IMR-90 (cell line): ENCODE measurements at regions not wholly inside any gene's neighbourhood (a gene's known extent, or its start where the extent isn't known, plus 50 kb on each side); places are given as distances from the start of the nearest gene placed in this dataset.

ENCODE experiments used
- BHLHE40 ChIP-seq: fragments of 150-350 bp; IDR thresholded peaks from 2 replicates; pipeline ENCODE4 v1.6.1; 2016; ENCODE audit warnings: mild to moderate bottlenecking, low read depth, low read length
- MAFK ChIP-seq: IDR thresholded peaks from 2 replicates; pipeline ENCODE4 v1.6.1; 2012; ENCODE audit warnings: low read depth, low read length, improper control_type of control experiment
- MAZ ChIP-seq: IDR thresholded peaks from 2 replicates; pipeline ENCODE4 v1.6.1; 2012; ENCODE audit warnings: low read depth, mild to moderate bottlenecking, low read length, improper control_type of control experiment, moderate library complexity, borderline replicate concordance
- MXI1 ChIP-seq: IDR thresholded peaks from 2 replicates; pipeline ENCODE4 v1.6.1; 2012; ENCODE audit warnings: low read depth, mild to moderate bottlenecking, low read length, moderate library complexity, borderline replicate concordance
- POLR2A ChIP-seq: IDR thresholded peaks from 2 replicates; pipeline ENCODE4 v1.6.1; 2012; ENCODE audit warnings: mild to moderate bottlenecking, low read depth, low read length
- SMC3 ChIP-seq: fragments of 150-350 bp; IDR thresholded peaks from 2 replicates; pipeline ENCODE4 v1.6.1; 2016; ENCODE audit warnings: low read depth, mild to moderate bottlenecking, antibody characterized with exemption, low read length, moderate library complexity
- TF ChIP-seq, protein P1 (sequence below): conservative IDR thresholded peaks from 2 replicates; pipeline ENCODE4 v1.5.1; 2012; ENCODE audit warnings: mild to moderate bottlenecking, low read depth, low read length, improper control_type of control experiment
- TF ChIP-seq, protein P2 (sequence below): fragments of 150-350 bp; IDR thresholded peaks from 2 replicates; pipeline ENCODE4 v1.6.1; 2016; ENCODE audit warnings: low read depth, mild to moderate bottlenecking, low read length, moderate library complexity, borderline replicate concordance
- TF ChIP-seq, protein P3 (sequence below): fragments of 150-350 bp; IDR thresholded peaks from 2 replicates; pipeline ENCODE4 v1.6.1; 2017; ENCODE audit warnings: mild to moderate bottlenecking, antibody characterized with exemption, low read length, low read depth

DNA sequence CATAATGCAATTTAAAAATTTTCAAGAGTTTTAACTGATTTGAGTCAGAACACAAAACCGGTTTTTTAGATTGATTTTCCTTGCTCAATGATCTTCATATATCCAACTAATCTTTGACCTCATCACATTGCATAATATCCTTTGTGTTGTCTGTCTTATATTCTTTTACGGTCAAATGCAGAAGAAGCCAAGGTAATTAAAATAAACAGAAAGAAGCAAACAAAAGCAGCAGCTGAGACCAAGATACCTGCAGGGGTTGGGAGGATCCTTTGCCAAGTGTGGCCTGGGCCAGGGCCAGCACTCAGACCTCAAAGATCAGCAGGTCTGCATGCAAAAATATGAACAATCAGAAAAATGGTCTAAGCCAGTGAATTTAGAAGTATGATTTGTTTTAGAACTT, 428.9 kb upstream of the NETO1 start:
- TF ChIP-seq POLR2A (no peak), BHLHE40 (no peak), MXI1 (no peak), MAZ (no peak), MAFK (no peak), SMC3 (no peak)
- TF ChIP-seq, protein P1, sequence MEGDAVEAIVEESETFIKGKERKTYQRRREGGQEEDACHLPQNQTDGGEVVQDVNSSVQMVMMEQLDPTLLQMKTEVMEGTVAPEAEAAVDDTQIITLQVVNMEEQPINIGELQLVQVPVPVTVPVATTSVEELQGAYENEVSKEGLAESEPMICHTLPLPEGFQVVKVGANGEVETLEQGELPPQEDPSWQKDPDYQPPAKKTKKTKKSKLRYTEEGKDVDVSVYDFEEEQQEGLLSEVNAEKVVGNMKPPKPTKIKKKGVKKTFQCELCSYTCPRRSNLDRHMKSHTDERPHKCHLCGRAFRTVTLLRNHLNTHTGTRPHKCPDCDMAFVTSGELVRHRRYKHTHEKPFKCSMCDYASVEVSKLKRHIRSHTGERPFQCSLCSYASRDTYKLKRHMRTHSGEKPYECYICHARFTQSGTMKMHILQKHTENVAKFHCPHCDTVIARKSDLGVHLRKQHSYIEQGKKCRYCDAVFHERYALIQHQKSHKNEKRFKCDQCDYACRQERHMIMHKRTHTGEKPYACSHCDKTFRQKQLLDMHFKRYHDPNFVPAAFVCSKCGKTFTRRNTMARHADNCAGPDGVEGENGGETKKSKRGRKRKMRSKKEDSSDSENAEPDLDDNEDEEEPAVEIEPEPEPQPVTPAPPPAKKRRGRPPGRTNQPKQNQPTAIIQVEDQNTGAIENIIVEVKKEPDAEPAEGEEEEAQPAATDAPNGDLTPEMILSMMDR = no peak
- TF ChIP-seq, protein P2, sequence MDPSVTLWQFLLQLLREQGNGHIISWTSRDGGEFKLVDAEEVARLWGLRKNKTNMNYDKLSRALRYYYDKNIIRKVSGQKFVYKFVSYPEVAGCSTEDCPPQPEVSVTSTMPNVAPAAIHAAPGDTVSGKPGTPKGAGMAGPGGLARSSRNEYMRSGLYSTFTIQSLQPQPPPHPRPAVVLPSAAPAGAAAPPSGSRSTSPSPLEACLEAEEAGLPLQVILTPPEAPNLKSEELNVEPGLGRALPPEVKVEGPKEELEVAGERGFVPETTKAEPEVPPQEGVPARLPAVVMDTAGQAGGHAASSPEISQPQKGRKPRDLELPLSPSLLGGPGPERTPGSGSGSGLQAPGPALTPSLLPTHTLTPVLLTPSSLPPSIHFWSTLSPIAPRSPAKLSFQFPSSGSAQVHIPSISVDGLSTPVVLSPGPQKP = no peak
- TF ChIP-seq, protein P3, sequence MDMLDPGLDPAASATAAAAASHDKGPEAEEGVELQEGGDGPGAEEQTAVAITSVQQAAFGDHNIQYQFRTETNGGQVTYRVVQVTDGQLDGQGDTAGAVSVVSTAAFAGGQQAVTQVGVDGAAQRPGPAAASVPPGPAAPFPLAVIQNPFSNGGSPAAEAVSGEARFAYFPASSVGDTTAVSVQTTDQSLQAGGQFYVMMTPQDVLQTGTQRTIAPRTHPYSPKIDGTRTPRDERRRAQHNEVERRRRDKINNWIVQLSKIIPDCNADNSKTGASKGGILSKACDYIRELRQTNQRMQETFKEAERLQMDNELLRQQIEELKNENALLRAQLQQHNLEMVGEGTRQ = no peak
